GM10248 (cell line): ENCODE measurements at regions not wholly inside any gene's neighbourhood (a gene's known extent, or its start where the extent isn't known, plus 50 kb on each side); places are given as distances from the start of the nearest gene placed in this dataset.

Source experiments
- CTCF ChIA-PET: fragments of 300-600 bp; sonication (Branson Sonifier 250); formaldehyde crosslinking; extraction: SDS; loops from one replicate; lab custom pipeline; 2021; ENCODE audit warnings: antibody characterized with exemption; lab: Yijun Ruan, JAX
- POLR2A ChIA-PET: fragments of 350-650 bp; sonication (Branson Sonifier 250); formaldehyde crosslinking; extraction: SDS; loops from one replicate; lab custom pipeline; 2020; ENCODE audit warnings: antibody characterized with exemption; lab: Yijun Ruan, JAX
- DNase-seq: peaks from one replicate; pipeline ENCODE4 v3.0.0; 2012; ENCODE audit errors: extremely low spot score
- CTCF ChIP-seq: IDR thresholded peaks from 2 replicates; pipeline ENCODE4 v1.5.1; 2012; ENCODE audit warnings: mild to moderate bottlenecking, low read depth; ENCODE audit errors: extremely low read depth, missing control alignments, control extremely low read depth

- no peak for DNase-seq
- no peak for TF ChIP-seq CTCF
- ChIA-PET POLR2A (no interaction called here), CTCF (no interaction called here)
Measured at GRCh38 chr2:4499316-4500030, 796.1 kb downstream of the DCDC2C start.

GRCh38 chr2:4501525-4501924, 798.1 kb downstream of the DCDC2C start:
- CTCF ChIA-PET, result no interaction called here
- POLR2A ChIA-PET, result no interaction called here
- no peak for DNase-seq
- TF ChIP-seq CTCF, result no peak

GRCh38 chr2:4502230-4502843, 799.0 kb downstream of the DCDC2C start:
- ChIA-PET POLR2A (no interaction called here), CTCF (no interaction called here)
- TF ChIP-seq CTCF, result no peak
- no peak for DNase-seq

- DNase-seq, result no peak
- ChIA-PET POLR2A (no interaction called here), CTCF (no interaction called here)
- no peak for TF ChIP-seq CTCF
Measured at GRCh38 chr2:4507661-4508060, 804.3 kb downstream of the DCDC2C start.

GRCh38 chr2:4515871-4516761, 812.7 kb downstream of the DCDC2C start:
- CTCF ChIA-PET, result no interaction called here
- TF ChIP-seq CTCF, result no peak
- DNase-seq, result no peak
- POLR2A ChIA-PET, result no interaction called here

- POLR2A ChIA-PET, result no interaction called here
- DNase-seq, result no peak
- CTCF ChIA-PET, result no interaction called here
- TF ChIP-seq CTCF, result no peak
Measured at GRCh38 chr2:4518596-4518995, 815.2 kb downstream of the DCDC2C start.
